MCF 10A (cell line): ENCODE measurements at regions not wholly inside any gene's neighbourhood (a gene's known extent, or its start where the extent isn't known, plus 50 kb on each side); places are given as distances from the start of the nearest gene placed in this dataset.

Source experiments
- BruUV-seq: library from RNA; stranded (reverse); fragments of 400-500 nt; replicated peaks from 2 replicates; lab custom pipeline; 2021; lab: Mats Ljungman, UMichigan
- CTCF ChIA-PET: fragments of 300-600 bp; sonication (Branson Sonifier 250); formaldehyde crosslinking; extraction: SDS; loops from one replicate; lab custom pipeline; 2021; ENCODE audit warnings: antibody characterized with exemption, inconsistent platforms; lab: Yijun Ruan, JAX
- POLR2A ChIA-PET: fragments of 300-600, 350-650 bp; sonication (Branson Sonifier 250); formaldehyde crosslinking; extraction: SDS; loops from one replicate; lab custom pipeline; 2020; ENCODE audit warnings: antibody characterized with exemption, inconsistent platforms; lab: Yijun Ruan, JAX
- DNase-seq: peaks from one replicate; pipeline ENCODE4 v3.0.0-alpha.2; 2018; ENCODE audit not compliant: unreplicated experiment
- H3K27ac Mint-ChIP-seq: one replicate; pipeline ENCODE4 v1.8.0; 2022; ENCODE audit warnings: mild to moderate bottlenecking, low read depth, mixed read lengths; ENCODE audit not compliant: unreplicated experiment
- H3K27me3 Mint-ChIP-seq: one replicate; pipeline ENCODE4 v1.8.0; 2022; ENCODE audit warnings: mixed read lengths; ENCODE audit not compliant: insufficient read depth, unreplicated experiment
- H3K36me3 Mint-ChIP-seq: one replicate; pipeline ENCODE4 v1.8.0; 2022; ENCODE audit warnings: mild to moderate bottlenecking, moderate library complexity, mixed read lengths; ENCODE audit not compliant: insufficient read depth, unreplicated experiment
- H3K4me1 Mint-ChIP-seq: one replicate; pipeline ENCODE4 v1.8.0; 2022; ENCODE audit warnings: mixed read lengths; ENCODE audit not compliant: insufficient read depth, unreplicated experiment
- H3K4me3 Mint-ChIP-seq: one replicate; pipeline ENCODE4 v1.8.0; 2022; ENCODE audit warnings: mild to moderate bottlenecking, moderate library complexity, mixed read lengths; ENCODE audit not compliant: unreplicated experiment
- H3K9me3 Mint-ChIP-seq: one replicate; pipeline ENCODE4 v1.8.0; 2022; ENCODE audit warnings: mixed read lengths; ENCODE audit not compliant: unreplicated experiment
- CTCF ChIP-seq: fragments of 200-600 bp; IDR thresholded peaks from one replicate; pipeline ENCODE4 v1.8.0; 2022; ENCODE audit warnings: antibody characterized with exemption, mild to moderate bottlenecking; ENCODE audit not compliant: unreplicated experiment
- intact Hi-C: fragments of 100-400 bp; cut with micrococcal nuclease; formaldehyde crosslinking; loops from 2 replicates; pipeline ENCODE4 v1.14.1; 2022

DNA sequence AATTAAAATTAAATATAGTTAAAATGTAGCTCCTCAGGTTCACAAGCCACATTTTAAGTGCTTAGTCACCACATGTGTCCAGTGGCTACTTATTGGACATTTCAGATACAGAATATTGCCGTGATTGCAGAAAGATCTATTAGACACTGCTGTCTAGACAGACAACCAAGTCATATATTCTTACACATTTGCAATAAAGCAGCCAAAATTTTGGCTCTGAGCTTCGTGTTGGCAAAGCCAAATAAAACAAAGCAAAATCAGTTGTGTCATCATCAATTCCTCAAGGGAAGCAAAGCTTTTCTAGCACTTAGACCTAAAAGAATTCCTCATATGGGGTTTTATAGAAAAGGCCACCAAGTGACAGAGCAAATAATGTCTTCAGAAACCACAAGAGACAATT, 193.1 kb upstream of the LPP start:
- Mint-ChIP-seq H3K36me3 (no peaks in the 10 kb centered on the region), H3K9me3 (no peaks in the 10 kb centered on the region), H3K27ac (no peak overlapping the region), H3K4me1 (peaks cover 5% of the 10 kb centered on the region), H3K4me3 (no peak overlapping the region), H3K27me3 (no peaks in the 10 kb centered on the region)
- ChIA-PET POLR2A (interaction anchor here (0.6 to 0.9 kb wide), 4 partner anchors 13 to 862 kb away, joined by 3 to 4 read pairs (median 4); no protein-coding TSS in a partner anchor), CTCF (interaction anchor here (0.6 to 1.4 kb wide), 2 partner anchors 10 to 384 kb away, joined by 3 to 4 read pairs; no protein-coding TSS in a partner anchor)
- BruUV-seq = no TSS peak
- intact Hi-C loops = no loop called here
- no peak for TF ChIP-seq CTCF
- peak; percentile 49 for DNase-seq

DNA sequence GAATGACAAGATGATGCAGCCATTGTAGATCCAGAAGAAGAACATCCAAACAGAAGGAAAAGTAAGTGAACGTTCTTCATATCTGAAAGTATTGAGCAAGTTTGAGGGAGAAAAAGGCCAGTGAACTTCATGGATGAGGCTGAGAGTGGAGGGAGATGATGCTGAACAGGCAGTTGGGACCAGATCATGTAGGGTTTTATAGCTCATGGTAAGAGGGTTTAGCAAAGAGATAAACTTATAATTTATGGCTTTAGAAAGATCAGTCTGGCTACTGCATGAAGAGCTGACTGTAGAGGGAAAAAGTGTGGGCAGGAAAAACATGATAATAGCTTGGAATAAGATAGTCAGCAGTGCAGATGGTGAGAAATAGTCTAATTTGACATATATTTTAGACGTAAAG, 192.6 kb upstream of the LPP start:
- no peak overlapping the region for H3K27ac Mint-ChIP-seq
- DNase-seq = no peak
- H3K27me3 Mint-ChIP-seq = no peaks in the 10 kb centered on the region
- intact Hi-C loops = no loop called here
- no peaks in the 10 kb centered on the region for H3K4me1 Mint-ChIP-seq
- TF ChIP-seq CTCF = no peak
- no peaks in the 10 kb centered on the region for H3K36me3 Mint-ChIP-seq
- ChIA-PET CTCF (interaction anchor here (1.4 kb wide), 1 partner anchor 10 kb away, joined by 4 read pairs; no protein-coding TSS in a partner anchor), POLR2A (interaction anchor here (0.8 to 0.9 kb wide), 2 partner anchors 212 to 214 kb away, joined by 3 read pairs; no protein-coding TSS in a partner anchor)
- BruUV-seq = no TSS peak
- no peaks in the 10 kb centered on the region for H3K9me3 Mint-ChIP-seq
- H3K4me3 Mint-ChIP-seq = no peak overlapping the region

DNA sequence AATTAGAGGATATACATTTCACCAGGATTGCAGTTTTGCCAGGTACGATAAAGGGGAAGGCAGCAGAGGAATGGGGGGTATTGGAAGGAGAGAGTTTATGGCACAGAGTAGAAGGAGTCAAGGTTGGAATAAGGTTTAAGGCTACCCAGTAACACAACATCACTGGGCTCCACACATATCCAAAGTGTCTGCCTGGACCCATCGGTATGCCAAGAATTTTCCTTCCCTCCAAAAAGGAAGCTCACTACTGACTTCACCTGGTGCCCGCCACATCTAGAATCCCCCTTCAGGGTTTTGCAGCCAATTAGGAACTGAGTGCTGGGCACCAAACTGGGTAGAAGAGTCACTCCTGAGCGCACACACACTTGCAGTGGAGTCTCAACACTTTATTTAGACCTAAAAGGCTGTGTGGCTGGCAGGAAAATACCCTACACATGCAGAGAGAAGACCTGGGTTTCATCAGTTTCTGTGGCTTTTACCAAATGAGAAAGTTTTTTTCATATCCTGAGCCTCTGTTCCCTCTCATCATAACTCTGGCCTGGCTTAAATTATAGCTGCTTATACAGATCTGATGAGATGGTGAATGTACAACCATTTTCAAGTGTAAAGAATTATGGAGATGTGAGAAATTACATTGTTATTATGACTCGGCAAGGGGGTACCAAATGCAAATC, 190.8 kb upstream of the LPP start:
- TF ChIP-seq CTCF = no peak
- intact Hi-C loops = no loop called here
- ChIA-PET CTCF (interaction anchor here (0.6 kb wide), 1 partner anchor 11 kb away, joined by 3 read pairs; no protein-coding TSS in a partner anchor), POLR2A (interaction anchor here (0.7 to 2.5 kb wide), 3 partner anchors 217 to 554 kb away, joined by 3 to 7 read pairs (median 3); partner anchors contain the start of gene BCL6)
- Mint-ChIP-seq H3K4me3 (no peak overlapping the region), H3K9me3 (no peaks in the 10 kb centered on the region), H3K27me3 (no peaks in the 10 kb centered on the region), H3K27ac (no peak overlapping the region), H3K36me3 (no peaks in the 10 kb centered on the region), H3K4me1 (peaks cover 5% of the 10 kb centered on the region)
- no peak for DNase-seq
- no TSS peak for BruUV-seq

- Mint-ChIP-seq H3K9me3 (no peaks in the 10 kb centered on the region), H3K27me3 (no peaks in the 10 kb centered on the region), H3K4me3 (no peak overlapping the region), H3K4me1 (peaks cover 8% of the 10 kb centered on the region), H3K27ac (no peak overlapping the region), H3K36me3 (no peaks in the 10 kb centered on the region)
- CTCF ChIA-PET = interaction anchor here (0.6 kb wide), 3 partner anchors 10 to 177 kb away, joined by 3 read pairs; no protein-coding TSS in a partner anchor
- POLR2A ChIA-PET = interaction anchor here (2.5 kb wide), 1 partner anchor 218 kb away, joined by 7 read pairs; the partner anchor contains the start of gene BCL6
- no TSS peak for BruUV-seq
- peak; percentile 60 for DNase-seq
- intact Hi-C loops = no loop called here
- no peak for TF ChIP-seq CTCF
These were observed 190.1 kb upstream of the LPP start for GRCh38 chr3:187963677-187964385.
